Karpas-422 (cell line): ENCODE measurements at regions not wholly inside any gene's neighbourhood (a gene's known extent, or its start where the extent isn't known, plus 50 kb on each side); places are given as distances from the start of the nearest gene placed in this dataset.

Experiments used
- DNase-seq: peaks from one replicate; pipeline ENCODE4 v3.0.0-alpha.2; 2015
- H2AFZ ChIP-seq: fragments of 200-600 bp; sonication (generic); 2 replicates; pipeline ENCODE4 v1.6.1; 2014; ENCODE audit warnings: antibody characterized with exemption, low read length, mixed read lengths
- H3K27ac ChIP-seq: fragments of 200-600 bp; sonication (generic); 2 replicates; pipeline ENCODE4 v1.5.1; 2014; ENCODE audit warnings: mild to moderate bottlenecking, low read length, moderate library complexity
- H3K27me3 ChIP-seq: fragments of 200-600 bp; sonication (generic); 2 replicates; pipeline ENCODE4 v1.6.1; 2014; ENCODE audit warnings: low read length, mixed read lengths
- H3K36me3 ChIP-seq: fragments of 200-600 bp; sonication (generic); 2 replicates; pipeline ENCODE4 v1.6.1; 2014; ENCODE audit warnings: low read length, mixed read lengths; ENCODE audit not compliant: insufficient read depth
- H3K4me1 ChIP-seq: fragments of 200-600 bp; sonication (generic); 2 replicates; pipeline ENCODE4 v1.6.1; 2014; ENCODE audit warnings: mild to moderate bottlenecking, low read length, mixed read lengths
- H3K4me2 ChIP-seq: fragments of 200-600 bp; sonication (generic); 2 replicates; pipeline ENCODE4 v1.6.1; 2014; ENCODE audit warnings: low read length, low read depth, mild to moderate bottlenecking; ENCODE audit not compliant: poor library complexity, severe bottlenecking
- H3K4me3 ChIP-seq: fragments of 200-600 bp; sonication (generic); 2 replicates; pipeline ENCODE4 v1.5.1; 2014; ENCODE audit warnings: mild to moderate bottlenecking, antibody characterized with exemption, low read length, mixed read lengths
- H3K79me2 ChIP-seq: fragments of 200-600 bp; sonication (generic); 2 replicates; pipeline ENCODE4 v1.6.1; 2014; ENCODE audit warnings: mild to moderate bottlenecking, low read length, mixed read lengths
- H3K9ac ChIP-seq: fragments of 200-600 bp; sonication (generic); 2 replicates; pipeline ENCODE4 v1.6.0; 2014; ENCODE audit warnings: low read length
- H3K9me2 ChIP-seq: fragments of 200-600 bp; sonication (generic), shearing (Covaris generic); replicated peaks from 2 replicates; pipeline ENCODE4 v1.6.0; 2014; ENCODE audit warnings: mild to moderate bottlenecking, low read length, moderate library complexity; ENCODE audit not compliant: insufficient read depth
- H3K9me3 ChIP-seq: fragments of 300-700, 200-600 bp; sonication (generic); 2 replicates; pipeline ENCODE4 v1.6.1; 2014; ENCODE audit warnings: low read length, mixed read lengths
- H4K20me1 ChIP-seq: fragments of 200-600 bp; sonication (generic); 2 replicates; pipeline ENCODE4 v1.6.1; 2014; ENCODE audit warnings: mild to moderate bottlenecking, antibody characterized with exemption, low read length, low read depth; ENCODE audit not compliant: insufficient read depth

DNA sequence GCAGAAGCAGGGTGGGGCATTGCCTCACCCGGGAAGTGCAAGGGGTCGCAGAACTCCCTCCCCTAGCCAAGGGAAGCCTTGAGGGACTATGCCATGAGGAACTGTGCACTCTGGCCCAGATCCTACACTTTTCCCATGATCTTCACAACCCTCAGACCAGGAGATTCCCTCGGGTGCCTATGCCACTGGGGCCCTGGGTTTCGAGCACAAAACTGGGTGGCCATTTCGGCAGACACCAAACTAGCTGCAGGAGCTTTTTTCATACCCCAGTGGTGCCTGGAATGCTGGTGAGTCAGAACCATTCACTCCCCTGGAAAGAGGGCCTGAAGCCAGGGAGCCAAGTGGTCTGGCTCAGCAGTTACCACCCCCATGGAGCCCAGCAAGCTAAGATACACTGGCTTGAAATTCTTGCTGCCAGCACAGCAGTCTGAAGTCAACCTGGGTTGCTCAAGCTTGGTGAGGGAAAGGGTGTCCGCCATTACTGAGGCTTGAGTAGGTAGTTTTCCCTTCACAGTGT is 573.7 kb upstream of the ANO3 start:
- Histone ChIP-seq H3K79me2 (no peaks in the 10 kb centered on the region), H3K27ac (no peak overlapping the region), H3K27me3 (no peaks in the 10 kb centered on the region), H3K4me2 (no peak overlapping the region), H4K20me1 (no peaks in the 10 kb centered on the region), H2AFZ (no peak overlapping the region), H3K9ac (no peak overlapping the region), H3K9me2 (no peaks in the 10 kb centered on the region), H3K9me3 (no peaks in the 10 kb centered on the region; the same call in 1 of the 2 replicates), H3K4me1 (no peaks in the 10 kb centered on the region), H3K36me3 (no peaks in the 10 kb centered on the region), H3K4me3 (no peak overlapping the region)
- no peak for DNase-seq

DNA sequence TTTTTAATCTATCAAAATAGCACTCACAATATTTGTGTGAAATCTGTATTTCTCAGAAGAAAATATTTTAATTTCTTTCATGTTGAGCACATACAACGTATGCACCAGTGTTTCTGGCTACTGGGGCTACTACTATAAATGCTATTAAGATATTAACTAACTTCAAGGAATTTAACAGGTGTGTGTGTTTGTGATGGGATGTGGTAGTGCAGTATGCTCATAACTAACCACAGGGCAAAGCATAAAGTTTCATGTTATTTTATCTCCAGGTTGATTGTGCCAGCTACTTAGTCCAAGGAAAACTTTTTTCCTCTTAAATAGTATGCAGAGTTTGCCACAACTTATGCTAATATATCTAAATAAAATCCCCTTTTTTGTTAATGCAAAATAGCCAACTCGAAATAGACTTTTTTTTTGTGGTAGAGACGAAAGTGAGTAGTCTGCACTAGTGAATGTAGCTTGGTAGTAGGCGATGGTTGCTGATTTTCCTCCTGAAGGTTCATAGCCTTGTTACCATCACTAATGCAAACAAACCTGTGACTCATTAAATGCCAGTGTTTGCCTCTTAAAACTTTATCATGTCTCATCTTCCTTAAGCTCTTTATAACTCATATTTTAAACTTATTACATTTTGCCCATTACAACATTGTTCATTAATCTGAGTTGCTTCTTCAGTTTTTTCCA is 565.5 kb upstream of the ANO3 start:
- no peak overlapping the region for H3K9ac ChIP-seq
- no peak for DNase-seq
- no peaks in the 10 kb centered on the region for H3K79me2 ChIP-seq
- no peak overlapping the region for H3K4me2 ChIP-seq
- no peak overlapping the region for H2AFZ ChIP-seq
- no peak overlapping the region for H3K27ac ChIP-seq
- no peak overlapping the region for H3K4me3 ChIP-seq
- no peaks in the 10 kb centered on the region for H3K4me1 ChIP-seq
- no peaks in the 10 kb centered on the region for H3K27me3 ChIP-seq
- H3K9me2 ChIP-seq = no peaks in the 10 kb centered on the region
- H4K20me1 ChIP-seq = no peaks in the 10 kb centered on the region
- H3K9me3 ChIP-seq = no peaks in the 10 kb centered on the region; the same call in 1 of the 2 replicates
- H3K36me3 ChIP-seq = no peaks in the 10 kb centered on the region

DNA sequence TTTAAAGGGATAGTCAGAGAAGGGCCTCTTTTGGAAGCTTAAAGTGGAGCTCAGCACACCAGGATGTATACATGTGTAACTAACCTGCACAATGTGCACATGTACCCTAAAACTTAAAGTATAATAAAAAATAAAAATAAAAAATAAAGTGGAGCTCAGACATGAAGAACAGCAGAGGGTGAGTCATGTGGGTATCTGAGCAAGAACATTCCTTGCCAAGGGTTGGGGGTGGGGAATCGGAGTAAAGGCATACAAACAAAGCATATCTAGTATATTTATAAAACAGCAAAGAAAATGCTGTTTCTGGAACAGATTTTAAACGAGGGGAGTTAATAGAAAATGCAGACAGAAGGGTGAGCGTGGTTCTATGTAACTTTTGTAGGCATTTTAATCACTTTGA is 562.6 kb upstream of the ANO3 start:
- Histone ChIP-seq H3K4me1 (no peaks in the 10 kb centered on the region), H3K9me2 (no peaks in the 10 kb centered on the region), H3K4me2 (no peak overlapping the region), H3K27ac (no peak overlapping the region), H3K9ac (no peak overlapping the region), H3K36me3 (no peaks in the 10 kb centered on the region), H4K20me1 (no peaks in the 10 kb centered on the region), H2AFZ (no peak overlapping the region), H3K79me2 (no peaks in the 10 kb centered on the region), H3K9me3 (no peaks in the 10 kb centered on the region; the same call in 1 of the 2 replicates), H3K27me3 (no peaks in the 10 kb centered on the region), H3K4me3 (no peak overlapping the region)
- DNase-seq = no peak

DNA sequence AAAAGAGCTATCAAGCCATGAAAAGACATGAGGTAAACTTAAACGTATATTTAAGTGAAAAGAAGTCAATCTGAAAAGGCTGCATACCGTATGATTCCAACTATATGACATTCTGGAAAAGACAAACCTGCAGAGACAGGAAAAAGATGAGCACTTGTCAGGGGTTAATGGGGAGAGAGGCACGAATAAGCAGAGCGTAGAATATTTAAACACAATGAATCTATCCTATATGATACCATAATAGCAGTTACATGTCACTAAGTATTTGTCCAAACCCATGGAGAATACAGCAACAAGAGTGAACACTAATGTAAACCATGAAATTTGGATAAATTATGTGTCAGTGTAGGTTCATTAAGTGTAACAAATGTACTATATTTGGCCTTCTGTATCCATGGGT is 560.3 kb upstream of the ANO3 start:
- Histone ChIP-seq H3K4me2 (no peak overlapping the region), H3K9ac (no peak overlapping the region), H4K20me1 (no peaks in the 10 kb centered on the region), H3K9me2 (no peaks in the 10 kb centered on the region), H3K4me3 (no peak overlapping the region), H3K27me3 (no peaks in the 10 kb centered on the region), H3K79me2 (no peaks in the 10 kb centered on the region), H3K9me3 (no peaks in the 10 kb centered on the region), H3K36me3 (no peaks in the 10 kb centered on the region), H2AFZ (no peak overlapping the region), H3K4me1 (no peaks in the 10 kb centered on the region), H3K27ac (no peak overlapping the region)
- DNase-seq = no peak

DNA sequence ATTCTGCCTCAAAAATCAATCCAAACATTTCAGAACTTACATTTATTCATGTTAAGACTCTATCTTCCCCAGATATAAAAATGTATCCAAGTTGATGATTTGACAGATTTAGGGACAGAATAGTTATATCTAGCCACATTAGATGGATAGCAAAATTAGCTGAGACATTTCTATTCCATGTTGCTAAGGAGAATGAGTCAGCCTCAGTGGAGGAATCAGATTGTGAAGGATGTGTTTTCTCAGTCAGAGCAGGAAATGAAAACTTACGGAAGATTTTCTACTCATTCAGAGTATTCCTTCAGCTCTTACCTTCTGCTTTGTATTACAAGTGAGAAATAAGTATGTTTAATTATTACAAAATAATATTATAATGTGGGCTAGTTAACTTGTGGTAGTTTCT is 556.3 kb upstream of the ANO3 start:
- Histone ChIP-seq H3K9ac (no peak overlapping the region), H3K9me2 (no peaks in the 10 kb centered on the region), H3K4me3 (no peak overlapping the region), H3K27me3 (no peaks in the 10 kb centered on the region), H3K4me2 (no peak overlapping the region), H3K36me3 (no peaks in the 10 kb centered on the region), H3K27ac (no peak overlapping the region), H3K4me1 (no peaks in the 10 kb centered on the region), H4K20me1 (no peaks in the 10 kb centered on the region), H3K9me3 (0 out of 2 replicates have a peak, but pooled peaks cover 5% of the 10 kb centered on the region), H2AFZ (no peak overlapping the region), H3K79me2 (no peaks in the 10 kb centered on the region)
- no peak for DNase-seq

DNA sequence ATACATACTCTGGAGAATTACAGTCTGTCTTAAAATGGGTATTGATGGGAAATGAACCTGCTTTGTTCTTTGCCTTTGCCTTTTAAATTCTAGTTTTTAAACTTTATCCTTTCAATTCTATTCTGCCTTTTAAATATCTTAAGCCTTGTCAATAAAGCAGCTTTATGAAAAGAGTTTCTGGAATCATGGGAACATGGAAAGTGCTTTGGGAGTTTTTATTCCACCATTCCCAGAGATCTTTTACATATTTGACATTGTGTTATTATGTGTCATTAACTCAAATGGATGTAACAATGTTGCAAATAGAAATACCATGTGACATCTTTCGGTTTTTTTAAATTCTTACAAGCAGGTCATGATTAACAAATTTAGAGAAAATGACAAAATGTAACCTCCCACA is 555.7 kb upstream of the ANO3 start:
- Histone ChIP-seq H3K9me2 (no peaks in the 10 kb centered on the region), H2AFZ (no peak overlapping the region), H3K27ac (no peak overlapping the region), H3K4me2 (no peak overlapping the region), H3K9me3 (0 out of 2 replicates have a peak, but pooled peaks cover 5% of the 10 kb centered on the region), H3K36me3 (no peaks in the 10 kb centered on the region), H4K20me1 (no peaks in the 10 kb centered on the region), H3K4me1 (no peaks in the 10 kb centered on the region), H3K79me2 (no peaks in the 10 kb centered on the region), H3K9ac (no peak overlapping the region), H3K27me3 (no peaks in the 10 kb centered on the region), H3K4me3 (no peak overlapping the region)
- no peak for DNase-seq

DNA sequence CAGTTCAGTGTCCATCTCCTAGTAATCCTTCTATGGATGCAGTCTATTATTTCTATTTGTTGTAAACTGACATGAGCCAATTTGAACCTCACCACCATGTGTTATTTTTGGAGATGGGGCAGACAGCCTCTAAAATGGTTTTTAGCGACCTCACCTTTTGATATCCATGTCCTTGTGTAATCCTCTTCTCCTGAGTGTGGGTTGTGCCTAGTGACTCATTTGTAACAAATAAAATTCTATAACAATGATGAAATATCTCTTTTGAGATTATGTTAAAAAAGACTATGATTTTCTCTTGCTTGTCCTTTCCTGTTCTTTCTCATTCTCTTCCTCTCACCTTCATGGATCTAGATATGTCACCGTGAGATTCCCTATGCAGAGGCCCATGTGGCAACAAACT is 554.6 kb upstream of the ANO3 start:
- Histone ChIP-seq H2AFZ (no peak overlapping the region), H3K4me3 (no peak overlapping the region), H3K79me2 (no peaks in the 10 kb centered on the region), H3K36me3 (no peaks in the 10 kb centered on the region), H3K9me2 (no peaks in the 10 kb centered on the region), H3K4me2 (no peak overlapping the region), H3K9ac (no peak overlapping the region), H3K27ac (no peak overlapping the region), H3K9me3 (0 out of 2 replicates have a peak, but pooled peaks cover 5% of the 10 kb centered on the region), H3K4me1 (no peaks in the 10 kb centered on the region), H4K20me1 (no peaks in the 10 kb centered on the region), H3K27me3 (no peaks in the 10 kb centered on the region)
- DNase-seq = no peak

DNA sequence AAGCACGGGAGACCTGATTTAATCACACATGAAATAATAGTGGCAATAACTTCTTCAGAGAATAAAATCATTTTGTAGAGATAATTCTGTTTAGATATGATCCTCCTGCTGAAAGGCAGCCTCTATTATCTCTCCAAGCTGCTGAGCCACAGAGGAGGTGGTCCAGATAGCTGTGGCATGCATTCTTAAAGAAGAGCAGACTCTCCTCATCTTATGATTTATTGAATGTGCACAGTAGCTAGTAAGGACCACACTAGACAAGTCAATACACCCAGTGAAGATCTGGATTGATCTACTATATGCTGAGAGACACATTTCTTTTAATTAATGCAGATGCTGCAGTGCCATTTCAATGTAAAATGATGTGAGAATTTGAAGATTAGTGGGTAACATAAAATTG is 552.9 kb upstream of the ANO3 start:
- H4K20me1 ChIP-seq = no peaks in the 10 kb centered on the region
- no peaks in the 10 kb centered on the region for H3K36me3 ChIP-seq
- no peak for DNase-seq
- H3K79me2 ChIP-seq = no peaks in the 10 kb centered on the region
- no peak overlapping the region for H3K4me2 ChIP-seq
- 0 out of 2 replicates have a peak, but pooled peaks cover 5% of the 10 kb centered on the region for H3K9me3 ChIP-seq
- H3K4me1 ChIP-seq = no peaks in the 10 kb centered on the region
- H3K27me3 ChIP-seq = no peaks in the 10 kb centered on the region
- no peaks in the 10 kb centered on the region for H3K9me2 ChIP-seq
- no peak overlapping the region for H3K27ac ChIP-seq
- no peak overlapping the region for H2AFZ ChIP-seq
- no peak overlapping the region for H3K4me3 ChIP-seq
- H3K9ac ChIP-seq = no peak overlapping the region
